Smooth muscle cell (in vitro differentiated cells): ENCODE measurements at regions not wholly inside any gene's neighbourhood (a gene's known extent, or its start where the extent isn't known, plus 50 kb on each side); places are given as distances from the start of the nearest gene placed in this dataset.

Experiments
- DNase-seq: peaks from one replicate; lab custom pipeline; 2025; ENCODE audit not compliant: unreplicated experiment; lab: John Stamatoyannopoulos, UW
- H2AFZ ChIP-seq: fragments of 200-600 bp; sonication (generic); 2 replicates; pipeline ENCODE4 v1.6.0; 2016; ENCODE audit warnings: antibody characterized with exemption, low read depth, mild to moderate bottlenecking
- H3F3A ChIP-seq: fragments of 200-600 bp; sonication (generic); 2 replicates; pipeline ENCODE4 v1.6.0; 2017; ENCODE audit warnings: antibody characterized with exemption, low read depth
- H3K27ac ChIP-seq: fragments of 200-600 bp; sonication (generic); 2 replicates; pipeline ENCODE4 v1.5.1; 2016; ENCODE audit warnings: low read depth, mild to moderate bottlenecking
- H3K27me3 ChIP-seq: fragments of 200-600 bp; sonication (generic); 2 replicates; pipeline ENCODE4 v1.6.1; 2016; ENCODE audit warnings: low read depth, mild to moderate bottlenecking
- H3K36me3 ChIP-seq: fragments of 200-600 bp; sonication (generic); 2 replicates; pipeline ENCODE4 v1.5.1; 2016; ENCODE audit warnings: low read depth
- H3K4me1 ChIP-seq: fragments of 200-600 bp; sonication (generic); 2 replicates; pipeline ENCODE4 v1.5.1; 2016; ENCODE audit warnings: low read depth
- H3K4me2 ChIP-seq: fragments of 200-600 bp; sonication (generic); 2 replicates; pipeline ENCODE4 v1.6.0; 2016; ENCODE audit warnings: mild to moderate bottlenecking
- H3K4me3 ChIP-seq: fragments of 200-600 bp; sonication (generic); 2 replicates; pipeline ENCODE4 v1.5.1; 2016; ENCODE audit warnings: mild to moderate bottlenecking
- H3K79me2 ChIP-seq: fragments of 200-600 bp; sonication (generic); 2 replicates; pipeline ENCODE4 v1.6.0; 2016; ENCODE audit warnings: low read depth, mild to moderate bottlenecking
- H3K9ac ChIP-seq: fragments of 200-600 bp; sonication (generic); 2 replicates; pipeline ENCODE4 v1.6.0; 2016; ENCODE audit warnings: low read depth
- H3K9me3 ChIP-seq: fragments of 200-600 bp; sonication (generic); replicated peaks from 2 replicates; pipeline ENCODE4 v1.5.1; 2016; ENCODE audit warnings: low read depth
- H4K20me1 ChIP-seq: fragments of 200-600 bp; sonication (generic); 2 replicates; pipeline ENCODE4 v1.6.0; 2016; ENCODE audit warnings: low read depth
- CTCF ChIP-seq: fragments of 200-600 bp; sonication (generic); IDR thresholded peaks from 2 replicates; pipeline ENCODE4 v1.5.1; 2017; ENCODE audit warnings: borderline replicate concordance, mild to moderate bottlenecking, antibody characterized with exemption; ENCODE audit not compliant: insufficient read depth, poor library complexity, severe bottlenecking
- WGBS: methylation state at CpG from one replicate; pipeline ENCODE4 v1.1.7; 2016; ENCODE audit warnings: low lambda C conversion rate; 5-methylcytosine and 5-hydroxymethylcytosine counted together

- no peak overlapping the region for H3K4me2 ChIP-seq
- H3K4me1 ChIP-seq: no peaks in the 10 kb centered on the region
- no peaks in the 10 kb centered on the region for H3K36me3 ChIP-seq
- TF ChIP-seq CTCF: no peak
- no peak overlapping the region for H3K9ac ChIP-seq
- no peak overlapping the region for H2AFZ ChIP-seq
- no peaks in the 10 kb centered on the region for H3K9me3 ChIP-seq
- H3F3A ChIP-seq: no peaks in the 10 kb centered on the region
- DNase-seq: no peak
- H3K79me2 ChIP-seq: no peaks in the 10 kb centered on the region
- H3K27ac ChIP-seq: no peak overlapping the region
- H3K27me3 ChIP-seq: no peaks in the 10 kb centered on the region
- no peak overlapping the region for H3K4me3 ChIP-seq
- H4K20me1 ChIP-seq: no peaks in the 10 kb centered on the region
Observed at GRCh38 chr5:157959370-157959769, 100.4 kb upstream of the CLINT1 start.

GRCh38 chr5:157956271-157956885 is 97.4 kb upstream of the CLINT1 start:
- no peak for TF ChIP-seq CTCF
- Histone ChIP-seq H3K4me2 (no peak overlapping the region), H3F3A (no peaks in the 10 kb centered on the region), H3K4me1 (no peaks in the 10 kb centered on the region), H3K9me3 (no peaks in the 10 kb centered on the region), H3K36me3 (no peaks in the 10 kb centered on the region), H3K79me2 (no peaks in the 10 kb centered on the region), H3K9ac (no peak overlapping the region), H2AFZ (no peak overlapping the region), H3K27me3 (no peaks in the 10 kb centered on the region), H3K4me3 (no peak overlapping the region), H4K20me1 (no peaks in the 10 kb centered on the region), H3K27ac (no peak overlapping the region)
- DNase-seq: no peak
- WGBS: 61% methylated on average over 3 of the region's 3 CpGs

GRCh38 chr5:157955541-157956172 is 96.7 kb upstream of the CLINT1 start:
- Histone ChIP-seq H2AFZ (no peak overlapping the region), H3K27me3 (no peaks in the 10 kb centered on the region), H3K4me2 (no peak overlapping the region), H3K4me3 (no peak overlapping the region), H3K9ac (no peak overlapping the region), H3K4me1 (no peaks in the 10 kb centered on the region), H3K9me3 (no peaks in the 10 kb centered on the region), H3K36me3 (no peaks in the 10 kb centered on the region), H3K27ac (no peak overlapping the region), H4K20me1 (no peaks in the 10 kb centered on the region), H3K79me2 (no peaks in the 10 kb centered on the region), H3F3A (no peaks in the 10 kb centered on the region)
- 94% methylated on average over 6 of the region's 6 CpGs for WGBS
- TF ChIP-seq CTCF: no peak
- DNase-seq: no peak

GRCh38 chr5:157952374-157952685 is 93.4 kb upstream of the CLINT1 start:
- TF ChIP-seq CTCF: no peak
- H3K79me2 ChIP-seq: no peaks in the 10 kb centered on the region
- H4K20me1 ChIP-seq: no peaks in the 10 kb centered on the region
- no peak overlapping the region for H3K27ac ChIP-seq
- 89% methylated on average over 1 of the region's 1 CpG for WGBS
- peaks cover 4% of the 10 kb centered on the region for H3F3A ChIP-seq
- H3K9me3 ChIP-seq: no peaks in the 10 kb centered on the region
- H3K36me3 ChIP-seq: no peaks in the 10 kb centered on the region
- DNase-seq: no peak
- no peaks in the 10 kb centered on the region for H3K27me3 ChIP-seq
- no peaks in the 10 kb centered on the region for H3K4me1 ChIP-seq
- no peak overlapping the region for H2AFZ ChIP-seq
- H3K4me3 ChIP-seq: no peak overlapping the region
- H3K4me2 ChIP-seq: no peak overlapping the region
- H3K9ac ChIP-seq: no peak overlapping the region
